Motor neuron (in vitro differentiated cells): ENCODE measurements at regions not wholly inside any gene's neighbourhood (a gene's known extent, or its start where the extent isn't known, plus 50 kb on each side); places are given as distances from the start of the nearest gene placed in this dataset.

Experiments used
- ATAC-seq, 8 experiments: fragments of 200-7000 bp; cut with Tn5 transposase; replicated peaks in 6 of 8; 2 replicates each; pipeline ENCODE4 v1.8.0; 2021; ENCODE audit warnings: mild to moderate bottlenecking in 8 of 8, moderate library complexity in 8 of 8
- H3K27ac ChIP-seq, 2 donors: fragments of 250-450 bp; sonication (Bioruptor Pico); 2 replicates each; pipeline ENCODE4 v1.9.0; 2021; ENCODE audit warnings: antibody characterized with exemption in 2 of 2, mild to moderate bottlenecking in 2 of 2, moderate library complexity in 1 of 2
- H3K4me1 ChIP-seq, 2 donors: fragments of 250-450 bp; sonication (Bioruptor Pico); replicated peaks in 1 of 2; 2 replicates each; pipeline ENCODE4 v1.6.1; 2021; ENCODE audit warnings: antibody characterized with exemption in 2 of 2, mild to moderate bottlenecking in 2 of 2, moderate library complexity in 1 of 2
- H3K4me3 ChIP-seq, 5 donors: fragments of 250-450 bp; sonication (Bioruptor Pico); 2 replicates each; pipeline ENCODE4 v1.9.0; 2021; ENCODE audit warnings: antibody characterized with exemption in 5 of 5, mild to moderate bottlenecking in 5 of 5, moderate library complexity in 4 of 5
- WGBS, 10 experiments: fragments of 450-650 bp; shearing (Covaris generic); methylation state at CpG; one replicate each; pipeline ENCODE4 v1.0.0; 2022; 5-methylcytosine and 5-hydroxymethylcytosine counted together
- in situ Hi-C, 9 experiments: fragments of 400-800 bp; cut with MboI; loops; one replicate each; pipeline ENCODE4 v1.15.0; 2021; ENCODE audit warnings: low sequenced_read_pairs in 9 of 9, low pct_unique_long_range_greater_than_20kb in 2 of 9; ENCODE audit not compliant: unreplicated experiment in 9 of 9

GRCh38 chr11:28384418-28384817 is 276.2 kb downstream of the METTL15 start:
- H3K4me1 ChIP-seq: no peaks in the 10 kb centered on the region
- in situ Hi-C loops: no loop called here
- peak in 2 of 8 experiments; percentile 90 to 97 for ATAC-seq
- no peak overlapping the region for H3K27ac ChIP-seq
- H3K4me3 ChIP-seq: no peak overlapping the region
- WGBS, 10 experiments: 4 to 100% (median 64%) methylated on average over 1 to 4 of the region's 4 CpGs; no CpG with 5 or more reads in 2 of the 10 experiments

GRCh38 chr11:28383456-28383855 is 275.3 kb downstream of the METTL15 start:
- H3K27ac ChIP-seq: no peak overlapping the region
- peak in 1 of 8 experiments; percentile 10 for ATAC-seq
- H3K4me3 ChIP-seq: no peak overlapping the region
- WGBS, 10 experiments: 8 to 83% (median 44%) methylated on average over 1 of the region's 1 CpG; no CpG with 5 or more reads in 1 of the 10 experiments
- in situ Hi-C loops: no loop called here
- no peaks in the 10 kb centered on the region for H3K4me1 ChIP-seq
